CD14-positive monocyte (primary cell): ENCODE measurements at regions not wholly inside any gene's neighbourhood (a gene's known extent, or its start where the extent isn't known, plus 50 kb on each side); places are given as distances from the start of the nearest gene placed in this dataset.

Experiments
- DNase-seq, 3 donors: peaks; one replicate each; pipeline ENCODE4 v3.0.0-alpha.2; 2011 to 2022
- H2AFZ ChIP-seq: 2 replicates; pipeline ENCODE4 v1.6.0; 2012; ENCODE audit warnings: mild to moderate bottlenecking, low read depth, low read length, inconsistent platforms; ENCODE audit not compliant: insufficient read depth, poor library complexity, severe bottlenecking
- H3K27ac ChIP-seq, 2 donors: 1 replicate in 1 of 2; 2 replicates in 1 of 2; pipeline ENCODE4 v1.5.1; 2012 to 2013; ENCODE audit warnings: low read length in 2 of 2, control low read depth in 1 of 2, inconsistent platforms in 1 of 2, low read depth in 1 of 2, mild to moderate bottlenecking in 1 of 2
- H3K27me3 ChIP-seq, 2 donors: one replicate each; pipeline versions ENCODE4 v1.6.0 to v1.6.1; 2011 to 2013; ENCODE audit warnings: low read length in 2 of 2; ENCODE audit not compliant: control insufficient read depth in 2 of 2, insufficient read depth in 2 of 2
- H3K36me3 ChIP-seq, 2 donors: replicated peaks in 1 of 2; 1 replicate in 1 of 2; 2 replicates in 1 of 2; pipeline versions ENCODE4 v1.5.1 to v1.6.1; 2012 to 2013; ENCODE audit warnings: low read length in 2 of 2, control low read depth in 1 of 2, inconsistent platforms in 1 of 2, mild to moderate bottlenecking in 1 of 2; ENCODE audit not compliant: insufficient read depth in 2 of 2, control insufficient read depth in 1 of 2
- H3K4me1 ChIP-seq, 2 donors: 1 replicate in 1 of 2; 2 replicates in 1 of 2; pipeline versions ENCODE4 v1.5.1 to v1.6.1; 2012 to 2013; ENCODE audit warnings: low read length in 2 of 2, control low read depth in 1 of 2, inconsistent platforms in 1 of 2, mild to moderate bottlenecking in 1 of 2, moderate library complexity in 1 of 2; ENCODE audit not compliant: insufficient read depth in 2 of 2, control insufficient read depth in 1 of 2
- H3K4me2 ChIP-seq: replicated peaks from 2 replicates; pipeline ENCODE3; 2012; ENCODE audit warnings: low read length, moderate library complexity, mild to moderate bottlenecking; ENCODE audit not compliant: poor library complexity, severe bottlenecking; ENCODE audit errors: extremely low read depth
- H3K4me3 ChIP-seq, 3 experiments: fragments of 200-600 bp in 1 of 3; sonication (generic) in 1 of 3; replicated peaks in 1 of 3; 1 replicate in 2 of 3; 2 replicates in 1 of 3; pipeline ENCODE4 v1.5.1; 2011 to 2013; ENCODE audit warnings: low read length in 3 of 3, mild to moderate bottlenecking in 3 of 3, control low read depth in 2 of 3, low read depth in 2 of 3, inconsistent platforms in 1 of 3, moderate library complexity in 1 of 3
- H3K79me2 ChIP-seq: 2 replicates; pipeline ENCODE4 v1.6.0; 2012; ENCODE audit warnings: mild to moderate bottlenecking, control low read depth, inconsistent platforms, low read length, moderate library complexity; ENCODE audit not compliant: insufficient read depth
- H3K9ac ChIP-seq: 2 replicates; pipeline ENCODE4 v1.6.0; 2017; ENCODE audit warnings: low read length, mild to moderate bottlenecking; ENCODE audit not compliant: insufficient read depth, poor library complexity, severe bottlenecking
- H3K9me3 ChIP-seq, 2 donors: replicated peaks in 1 of 2; 1 replicate in 1 of 2; 2 replicates in 1 of 2; pipeline versions ENCODE4 v1.5.1 to v1.6.1; 2012 to 2013; ENCODE audit warnings: low read length in 2 of 2, control low read depth in 1 of 2; ENCODE audit not compliant: control insufficient read depth in 1 of 2, insufficient read depth in 1 of 2
- H4K20me1 ChIP-seq: 2 replicates; pipeline ENCODE4 v1.6.0; 2012; ENCODE audit warnings: mild to moderate bottlenecking, low read length, control low read depth, moderate library complexity; ENCODE audit not compliant: insufficient read depth
- H3K27ac Mint-ChIP-seq, 7 donors: one replicate each; pipeline ENCODE4 v1.8.0; 2020; ENCODE audit warnings: mild to moderate bottlenecking in 7 of 7, mixed read lengths in 7 of 7, moderate library complexity in 6 of 7, inconsistent platforms in 2 of 7
- H3K27me3 Mint-ChIP-seq, 3 donors: one replicate each; pipeline ENCODE4 v1.8.0; 2021 to 2022; ENCODE audit warnings: low read depth in 3 of 3, mild to moderate bottlenecking in 3 of 3, mixed read lengths in 3 of 3, moderate library complexity in 3 of 3, inconsistent platforms in 1 of 3
- H3K36me3 Mint-ChIP-seq, 2 donors: one replicate each; pipeline ENCODE4 v1.8.0; 2020; ENCODE audit warnings: mixed read lengths in 2 of 2, inconsistent platforms in 1 of 2, mild to moderate bottlenecking in 1 of 2
- H3K4me1 Mint-ChIP-seq: one replicate; pipeline ENCODE4 v1.8.0; 2020; ENCODE audit warnings: mild to moderate bottlenecking, mixed read lengths
- H3K4me3 Mint-ChIP-seq, 2 donors: one replicate each; pipeline ENCODE4 v1.8.0; 2020; ENCODE audit warnings: mild to moderate bottlenecking in 2 of 2, mixed read lengths in 2 of 2, moderate library complexity in 1 of 2
- H3K9me3 Mint-ChIP-seq, 7 donors: one replicate each; pipeline ENCODE4 v1.8.0; 2020 to 2022; ENCODE audit warnings: mixed read lengths in 7 of 7, mild to moderate bottlenecking in 6 of 7, moderate library complexity in 6 of 7, inconsistent platforms in 2 of 7
- CTCF ChIP-seq: fragments of 200-600 bp; IDR thresholded peaks from one replicate; pipeline ENCODE4 v1.8.0; 2022; ENCODE audit warnings: antibody characterized with exemption, mild to moderate bottlenecking
- WGBS: methylation state at CpG from one replicate; pipeline ENCODE4 v1.1.5; 2013; ENCODE audit warnings: missing lambda C conversion rate; ENCODE audit not compliant: insufficient coverage; 5-methylcytosine and 5-hydroxymethylcytosine counted together
- intact Hi-C, 2 donors: fragments of 100-400 bp; cut with micrococcal nuclease; formaldehyde crosslinking; loops; one replicate each; pipeline versions ENCODE4 v1.15.0 to v1.15.1; 2023

GRCh38 chr3:88534534-88534933 is 384.8 kb downstream of the C3orf38 start:
- Mint-ChIP-seq H3K27ac (no peak overlapping the region), H3K4me3 (no peak overlapping the region), H3K4me1 (no peaks in the 10 kb centered on the region), H3K27me3 (no peaks in the 10 kb centered on the region), H3K36me3 (no peaks in the 10 kb centered on the region), H3K9me3 (peaks cover 0 to 2% (median 0%) of the 10 kb centered on the region in 7 donors)
- H3K27ac ChIP-seq, result no peak overlapping the region
- intact Hi-C loops, result no loop called here
- no peak overlapping the region for H3K4me3 ChIP-seq
- no peak overlapping the region for H3K9ac ChIP-seq
- H4K20me1 ChIP-seq, result no peaks in the 10 kb centered on the region
- DNase-seq, result no peak
- H3K36me3 ChIP-seq, result no peaks in the 10 kb centered on the region
- no peak overlapping the region for H2AFZ ChIP-seq
- H3K4me2 ChIP-seq, result no peak overlapping the region
- H3K9me3 ChIP-seq, result no peaks in the 10 kb centered on the region
- no CpG with 5 or more reads among the region's 4 CpGs for WGBS
- H3K27me3 ChIP-seq, result no peaks in the 10 kb centered on the region
- H3K4me1 ChIP-seq, result no peaks in the 10 kb centered on the region
- no peaks in the 10 kb centered on the region for H3K79me2 ChIP-seq
- TF ChIP-seq CTCF, result no peak

- intact Hi-C loops, result no loop called here
- no CpG with 5 or more reads among the region's 1 CpG for WGBS
- Histone ChIP-seq H3K4me3 (no peak overlapping the region), H3K9me3 (no peaks in the 10 kb centered on the region), H3K9ac (no peak overlapping the region), H3K79me2 (no peaks in the 10 kb centered on the region), H3K27ac (no peak overlapping the region), H3K4me1 (no peaks in the 10 kb centered on the region), H3K27me3 (no peaks in the 10 kb centered on the region), H3K36me3 (no peaks in the 10 kb centered on the region), H2AFZ (no peak overlapping the region), H4K20me1 (no peaks in the 10 kb centered on the region), H3K4me2 (no peak overlapping the region)
- no peak for TF ChIP-seq CTCF
- H3K27ac Mint-ChIP-seq, result no peak overlapping the region
- H3K9me3 Mint-ChIP-seq, result peaks cover 0 to 2% (median 0%) of the 10 kb centered on the region in 7 donors
- no peak for DNase-seq
- no peaks in the 10 kb centered on the region for H3K4me1 Mint-ChIP-seq
- H3K36me3 Mint-ChIP-seq, result no peaks in the 10 kb centered on the region
- no peaks in the 10 kb centered on the region for H3K27me3 Mint-ChIP-seq
- H3K4me3 Mint-ChIP-seq, result no peak overlapping the region
Measured at GRCh38 chr3:88535563-88535962, 385.8 kb downstream of the C3orf38 start.
